Activated T-cell treated with anti-CD3 and anti-CD28 coated beads for 4 hours (primary cell): ENCODE measurements at regions not wholly inside any gene's neighbourhood (a gene's known extent, or its start where the extent isn't known, plus 50 kb on each side); places are given as distances from the start of the nearest gene placed in this dataset.
"Not testable (repeated sequence)": the region's sequence is repeated elsewhere in the genome, so short reads cannot be mapped to it uniquely, and the experiment has no call there.

ENCODE experiments used
- DNase-seq: peaks from one replicate; pipeline ENCODE4 v3.0.0-alpha.2; 2020

DNA sequence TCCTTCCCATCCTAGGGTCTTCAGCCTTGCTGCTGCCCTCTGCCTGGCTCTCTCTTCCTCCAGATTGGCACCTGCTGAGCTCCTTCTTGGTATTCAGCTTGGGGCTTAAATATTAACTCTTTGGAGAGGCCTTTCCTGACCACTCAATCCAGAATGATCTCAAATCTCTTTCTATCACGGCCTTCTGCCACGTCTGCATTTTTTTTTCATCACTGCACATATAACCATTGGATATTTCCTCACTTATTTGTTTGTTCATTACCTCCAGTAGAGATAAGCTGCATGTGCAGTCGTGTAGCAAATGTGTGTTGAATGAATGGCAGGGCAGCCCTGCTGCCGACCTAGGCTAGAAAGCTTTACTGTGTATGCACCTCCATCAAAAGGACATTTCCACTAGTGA, 51.6 kb upstream of the MPP7 start:
- no peak for DNase-seq

DNA sequence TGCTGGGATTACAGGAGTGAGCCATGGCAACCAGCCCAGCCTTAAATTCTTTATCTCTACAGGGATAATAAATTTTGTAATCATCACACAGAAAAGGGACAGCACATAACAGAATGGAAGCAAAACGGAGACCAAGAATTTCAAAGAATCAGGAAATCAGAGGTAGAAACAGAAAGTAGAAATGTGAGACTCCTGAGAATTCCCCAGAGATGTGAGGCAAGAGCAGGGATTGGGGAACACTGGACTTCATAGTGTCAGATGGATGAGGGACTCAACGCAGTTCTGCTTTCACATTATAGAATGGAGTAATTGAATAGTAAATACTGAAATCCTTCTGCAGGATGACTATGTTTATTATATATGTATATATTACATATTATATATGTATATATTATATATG, 52.5 kb upstream of the MPP7 start:
- DNase-seq = no peak

- no peak for DNase-seq
Measured at GRCh38 chr10:28359334-28359733, 56.5 kb upstream of the MPP7 start.

DNA sequence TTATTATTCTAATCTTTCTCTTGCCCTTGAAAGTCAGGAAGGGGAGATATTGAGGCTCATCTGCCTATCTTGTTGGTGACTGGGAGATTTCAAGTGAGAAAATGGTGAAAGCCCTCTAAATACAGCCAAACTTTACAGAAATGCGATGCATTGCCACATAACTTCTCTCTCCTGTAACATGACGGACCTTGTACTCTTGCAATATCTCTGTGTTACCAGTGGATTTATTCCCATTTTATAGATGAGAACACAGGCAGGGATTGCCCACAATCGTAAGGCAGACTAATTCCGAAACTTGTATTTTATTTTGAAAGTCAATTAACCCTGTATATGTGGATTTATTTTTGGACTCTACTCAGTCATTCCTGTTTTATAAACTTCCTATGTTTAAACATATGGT, 57.3 kb upstream of the MPP7 start:
- no peak for DNase-seq

DNA sequence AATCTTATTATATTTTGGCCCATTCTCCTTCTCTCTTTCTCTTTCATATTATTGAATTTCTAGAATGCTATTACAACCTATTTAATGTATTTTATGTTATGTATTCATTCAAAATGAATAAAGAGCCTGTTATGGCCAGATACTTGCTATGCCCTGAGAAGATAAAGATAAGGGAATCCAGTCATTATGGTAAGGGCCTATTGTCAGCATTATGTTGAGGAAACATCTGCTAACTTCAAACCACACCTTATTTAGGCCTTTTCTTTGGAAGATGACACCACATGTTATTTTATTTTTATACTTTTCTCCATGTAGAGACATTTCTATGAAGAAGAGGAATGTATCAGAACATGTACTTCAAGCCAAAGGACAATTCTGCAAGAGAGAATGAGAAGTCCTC, 60.5 kb upstream of the MPP7 start:
- no peak for DNase-seq

DNA sequence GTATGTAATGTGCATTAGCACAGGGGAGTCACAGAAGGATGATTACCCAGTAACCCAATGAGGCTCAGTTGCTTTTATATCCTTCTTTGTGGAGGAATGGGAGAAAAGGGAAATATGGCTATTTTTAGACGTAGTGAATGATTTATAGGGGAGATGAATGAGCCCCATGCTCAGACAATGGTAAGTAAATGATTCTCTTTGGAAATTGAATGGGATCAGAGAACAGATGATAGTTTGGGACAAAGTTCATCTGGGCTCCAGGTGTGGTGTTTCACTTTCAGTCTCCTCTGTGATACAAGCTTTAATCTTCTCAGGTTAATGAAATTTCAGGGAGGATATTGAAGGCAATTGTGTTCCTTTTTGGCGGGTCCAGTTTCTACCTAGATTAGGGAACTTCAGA, 63.0 kb upstream of the MPP7 start:
- DNase-seq = no peak

- DNase-seq = no peak
Measured at GRCh38 chr10:28366994-28367393, 64.1 kb upstream of the MPP7 start.

- DNase-seq = no peak
Measured at GRCh38 chr10:28367413-28367812, 64.5 kb upstream of the MPP7 start.

DNA sequence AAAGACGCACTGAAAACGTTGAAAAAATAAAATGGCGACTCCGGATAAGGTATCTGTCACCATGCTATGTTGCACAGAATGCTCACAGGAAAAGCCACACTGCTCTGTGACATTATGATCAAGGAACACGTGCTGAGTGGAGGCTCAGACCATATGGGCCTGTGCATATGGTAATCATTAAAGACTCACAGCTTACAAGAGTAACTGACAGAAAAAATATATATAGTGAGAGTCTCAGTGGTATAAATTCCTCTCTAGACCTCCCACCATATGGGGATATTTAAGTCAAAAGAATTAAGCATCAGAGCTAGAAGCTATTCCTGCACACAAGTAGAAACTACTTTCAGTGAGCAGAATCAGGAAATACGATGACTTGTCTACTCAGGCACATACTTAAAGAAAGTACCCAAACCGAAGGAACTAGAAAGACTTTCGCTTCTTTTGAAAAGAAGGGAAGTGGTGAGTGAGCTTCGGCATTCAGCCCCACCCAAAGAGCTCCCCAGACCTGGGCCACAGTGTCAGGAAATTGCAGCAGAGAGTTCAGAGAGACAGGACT, 65.1 kb upstream of the MPP7 start:
- DNase-seq = peak; percentile 29

DNA sequence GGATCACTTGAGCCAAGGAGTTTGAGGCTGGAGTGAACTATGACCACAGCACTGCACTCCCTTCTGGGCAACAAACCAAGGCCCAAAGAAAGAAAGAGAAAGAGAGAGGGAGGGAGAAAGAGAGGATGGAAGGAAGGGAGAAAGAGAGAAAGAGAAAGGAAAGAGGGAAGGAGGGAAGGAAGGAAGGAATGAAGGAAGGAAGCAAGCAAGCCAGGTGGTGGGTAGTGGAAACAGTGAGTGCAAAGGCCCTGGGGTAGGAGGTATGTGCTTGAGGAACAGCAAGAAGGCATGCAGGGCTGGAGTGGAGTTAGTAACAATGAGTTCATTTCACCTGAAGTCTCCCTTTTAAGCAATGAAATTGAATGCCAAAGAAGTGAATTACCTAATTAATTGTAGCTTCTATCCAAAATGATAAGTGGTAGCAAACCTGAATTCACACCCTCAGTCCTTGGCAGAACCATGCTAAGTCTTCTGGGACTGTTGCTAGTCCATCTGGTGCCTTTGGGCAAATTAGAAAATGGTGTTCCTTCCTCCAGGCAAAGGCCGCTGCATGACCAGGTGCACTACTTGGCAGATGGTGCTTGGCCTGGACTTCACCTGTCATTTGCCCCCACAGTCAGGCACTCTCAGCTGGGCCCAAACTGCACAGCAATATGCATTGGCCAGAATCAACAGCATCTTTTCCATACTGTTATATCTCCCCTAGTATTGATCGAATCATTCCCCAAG, 67.4 kb upstream of the MPP7 start:
- DNase-seq = no peak

GRCh38 chr10:28371638-28372037, 68.8 kb upstream of the MPP7 start:
- not testable (repeated sequence) for DNase-seq

DNA sequence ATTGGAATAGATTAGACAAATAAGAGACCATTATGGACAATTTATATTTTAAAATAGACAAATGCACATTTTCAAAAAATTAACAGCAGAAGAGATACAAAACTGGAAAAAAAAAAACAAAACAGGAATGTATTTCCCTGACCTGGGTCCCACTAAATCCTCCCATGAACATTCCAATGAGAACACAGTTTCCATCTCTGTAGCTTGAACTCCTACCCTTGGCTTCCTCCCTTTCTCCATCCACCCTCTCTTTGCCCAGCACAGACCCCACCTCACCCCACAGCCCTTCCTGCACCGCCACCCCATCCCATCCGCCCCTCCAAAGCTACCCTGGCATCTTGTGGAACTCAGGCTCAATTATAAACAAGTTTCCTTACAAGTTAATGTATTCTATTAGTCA, 71.2 kb upstream of the MPP7 start:
- DNase-seq = no peak

DNA sequence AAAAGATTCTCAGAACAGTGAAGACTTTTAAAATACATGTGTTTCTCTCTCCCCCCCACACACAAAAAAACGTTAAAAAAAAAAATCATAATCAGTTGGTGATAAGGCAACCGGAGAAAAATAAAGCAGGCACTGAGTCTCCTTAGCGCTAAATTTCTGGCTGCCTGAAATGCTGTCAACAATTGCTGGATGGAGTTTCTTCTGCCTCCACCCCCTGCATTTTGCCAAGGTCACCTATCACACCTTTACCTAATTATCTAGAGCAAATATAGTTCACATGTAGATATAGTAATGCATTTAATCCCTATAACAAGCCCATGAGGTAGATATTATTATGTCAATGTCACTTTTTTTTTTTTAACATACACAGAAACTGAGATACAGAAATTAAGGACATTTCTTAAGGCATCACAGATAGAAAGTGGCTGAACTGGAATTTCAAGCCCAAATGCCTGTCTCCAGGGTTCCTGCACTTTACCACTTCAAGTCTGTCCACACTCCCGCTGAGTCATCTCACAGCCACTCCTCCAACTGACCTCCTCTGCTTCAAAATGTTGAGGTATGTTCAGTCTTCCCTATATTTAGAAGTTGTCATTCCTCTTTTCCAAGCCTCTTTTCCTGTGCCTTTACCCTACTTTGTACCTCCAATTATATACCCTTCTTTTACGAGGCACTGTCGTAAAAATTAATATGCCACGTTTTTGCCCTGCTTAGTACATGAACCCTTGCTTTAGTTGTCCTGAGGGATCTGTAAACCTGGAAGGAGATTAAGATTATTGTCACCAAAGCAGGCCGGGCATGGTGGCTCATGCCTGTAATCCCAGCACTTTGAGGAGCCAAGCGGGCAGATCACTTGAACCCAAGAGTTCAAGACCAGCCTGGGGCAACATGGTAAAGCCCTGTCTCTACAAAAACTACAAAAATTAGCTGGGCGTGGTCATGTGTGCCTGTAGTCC, 72.8 kb upstream of the MPP7 start:
- DNase-seq = no peak

DNA sequence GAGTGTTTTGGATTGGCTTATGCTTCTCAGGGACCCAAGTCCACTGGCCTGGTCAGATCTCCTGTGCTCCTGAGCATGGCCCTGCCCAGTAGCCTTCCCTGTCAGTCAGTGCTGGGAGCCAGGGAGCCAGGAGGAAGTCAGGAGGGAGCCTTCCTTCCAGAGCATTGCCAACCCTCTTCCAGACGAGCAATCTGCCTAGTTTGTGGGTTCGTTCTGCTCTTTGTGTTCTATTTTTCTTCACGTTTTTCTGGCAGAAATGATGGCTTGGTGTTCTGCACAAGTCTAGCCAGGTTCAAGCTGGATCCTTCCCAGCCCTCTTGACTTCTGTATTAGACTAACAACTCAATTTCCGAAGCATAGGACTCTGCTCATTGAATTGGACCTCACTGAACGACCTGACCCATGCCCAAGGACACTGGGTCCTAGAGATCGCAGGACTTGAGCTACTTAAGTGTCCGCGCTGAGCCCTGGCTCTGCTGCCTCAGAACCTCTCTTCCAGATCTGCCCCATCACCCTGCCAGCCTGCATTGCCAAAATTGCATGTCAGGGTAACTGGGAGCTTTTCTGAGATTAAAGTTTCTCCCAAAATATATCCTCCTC, 76.2 kb upstream of the MPP7 start:
- no peak for DNase-seq

GRCh38 chr10:28381466-28381865, 78.6 kb upstream of the MPP7 start:
- DNase-seq = no peak

DNA sequence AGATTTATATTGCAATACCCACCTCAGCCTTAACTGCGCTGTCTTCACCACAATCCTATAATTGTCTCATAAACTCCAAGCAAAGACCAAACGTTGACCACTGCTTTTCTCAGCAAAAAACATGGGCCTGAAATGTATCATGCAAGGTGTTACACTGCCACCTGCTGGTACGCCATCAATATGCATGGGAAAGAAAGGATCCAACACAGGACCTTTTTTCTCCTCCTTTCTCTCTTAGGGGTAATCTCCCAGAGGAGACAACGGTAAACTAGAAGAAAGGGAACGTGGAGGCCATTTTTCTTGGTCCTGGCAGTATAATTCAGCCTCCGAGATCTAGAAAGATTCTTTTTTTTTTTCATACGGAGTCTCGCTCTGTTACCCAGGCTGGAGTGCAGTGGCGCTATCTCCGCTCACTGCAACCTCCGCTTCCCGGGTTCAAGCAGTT, 79.1 kb upstream of the MPP7 start:
- peak; percentile 83 for DNase-seq

DNA sequence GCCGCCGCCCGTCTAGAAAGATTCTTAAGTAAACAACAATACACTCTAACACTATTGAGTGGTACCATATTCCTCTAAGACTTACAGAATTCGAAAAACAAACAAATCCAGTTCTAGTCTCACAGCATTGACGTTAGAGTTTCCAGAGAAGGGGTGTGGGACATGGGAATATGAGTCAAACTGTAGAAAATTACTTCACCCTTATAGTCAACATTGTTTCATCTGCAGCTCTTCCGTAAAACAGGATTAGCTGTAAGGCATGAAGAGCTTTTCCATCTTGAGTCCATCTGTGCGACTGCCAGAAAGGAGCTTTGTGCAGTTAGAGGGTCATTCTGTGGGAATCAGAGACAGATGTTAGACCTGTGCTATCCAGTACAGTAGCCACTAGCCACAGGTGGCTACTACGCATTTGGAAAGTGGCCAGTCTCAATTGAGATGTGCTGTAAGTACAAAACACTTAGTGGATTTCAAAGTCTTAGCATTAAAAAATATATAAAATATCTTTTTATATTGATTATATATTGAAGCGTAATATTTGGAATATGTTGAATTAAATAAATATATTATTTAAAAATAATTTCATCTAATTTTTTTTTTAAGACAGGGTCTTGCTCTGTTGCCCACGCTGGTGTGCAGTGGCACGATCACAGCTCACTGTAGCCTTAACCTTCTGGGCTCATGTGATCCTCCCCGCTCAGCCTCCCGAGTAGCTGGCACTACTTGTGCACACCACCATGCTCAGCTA, 79.8 kb upstream of the MPP7 start:
- no peak for DNase-seq

DNA sequence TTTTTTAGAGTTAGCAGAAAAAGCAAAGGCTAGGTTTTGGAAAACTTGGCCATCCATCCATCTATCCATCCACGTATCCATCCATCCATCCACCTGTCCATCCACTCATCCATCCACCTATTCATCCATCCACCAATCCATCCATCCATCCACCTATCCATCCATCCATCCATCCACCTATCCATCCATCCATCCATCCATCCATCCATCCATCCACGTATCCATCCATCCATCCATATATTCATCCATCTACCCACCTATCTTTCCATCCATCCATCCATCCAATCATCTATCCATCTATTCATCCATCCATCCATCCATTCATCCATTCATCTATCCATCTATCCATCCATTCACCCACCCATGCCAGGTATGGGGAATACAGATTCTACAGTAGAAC, 81.7 kb upstream of the MPP7 start:
- no peak for DNase-seq

- DNase-seq = no peak
Measured at GRCh38 chr10:28385748-28386502, 83.1 kb upstream of the MPP7 start.

- no peak for DNase-seq
Measured at GRCh38 chr10:28386503-28386868, 83.6 kb upstream of the MPP7 start.

DNA sequence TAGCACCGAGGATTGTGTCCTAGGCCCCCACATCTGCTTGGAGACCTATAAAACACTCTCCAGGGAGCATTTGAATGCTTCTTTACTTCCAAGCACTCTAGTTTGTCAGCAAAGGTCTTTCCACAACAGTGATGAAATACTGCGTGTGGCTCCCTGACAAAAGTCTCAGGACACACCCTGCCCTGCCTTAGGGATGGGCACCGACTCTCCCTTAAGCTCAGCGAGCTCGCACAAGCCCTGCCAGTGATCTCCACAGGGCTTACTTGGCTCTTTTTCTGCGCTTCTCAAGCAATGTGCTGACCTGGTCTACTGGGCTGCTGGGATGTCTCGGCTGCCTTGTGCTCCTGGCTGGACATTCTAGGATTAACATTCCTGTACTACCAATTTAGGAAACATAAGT, 84.3 kb upstream of the MPP7 start:
- no peak for DNase-seq

DNA sequence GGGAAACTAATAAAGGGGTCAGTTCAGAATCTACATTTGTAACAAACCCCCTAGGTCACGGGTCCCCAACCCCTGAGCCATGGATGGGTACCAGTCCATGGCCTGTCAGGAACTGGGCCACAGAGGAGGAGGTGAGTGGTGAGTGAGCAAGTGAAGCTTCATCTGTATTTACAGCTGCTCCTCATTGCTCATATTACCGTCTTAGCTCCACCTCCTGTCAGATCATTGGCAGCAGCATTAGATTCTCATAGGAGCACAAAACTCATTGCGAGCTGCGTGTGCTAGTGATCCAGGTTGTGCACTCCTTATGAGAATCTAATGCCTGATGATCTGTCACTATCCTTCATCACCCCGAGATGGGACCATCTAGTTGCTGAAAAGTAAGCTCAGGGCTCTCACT, 88.4 kb upstream of the MPP7 start:
- no peak for DNase-seq
